GM23338 (cell line): ENCODE measurements at regions not wholly inside any gene's neighbourhood (a gene's known extent, or its start where the extent isn't known, plus 50 kb on each side); places are given as distances from the start of the nearest gene placed in this dataset.

Experiments
- ATAC-seq: fragments of 200-7000 bp; cut with Tn5 transposase; 3 replicates; pipeline ENCODE4 v1.9.1; 2020
- DNase-seq: peaks from one replicate; pipeline ENCODE4 v3.0.0-alpha.2; 2015; ENCODE audit warnings: low spot score
- H2AFZ ChIP-seq: fragments of 200-600 bp; sonication (generic); 2 replicates; pipeline ENCODE4 v1.8.0; 2016; ENCODE audit warnings: antibody characterized with exemption, mild to moderate bottlenecking, moderate library complexity
- H3F3A ChIP-seq: fragments of 200-600 bp; sonication (generic); replicated peaks from 2 replicates; pipeline ENCODE4 v1.8.0; 2017; ENCODE audit warnings: antibody characterized with exemption, mixed run types, low read depth
- H3K27ac ChIP-seq: fragments of 200-600 bp; sonication (generic); 2 replicates; pipeline ENCODE4 v1.6.1; 2016; ENCODE audit warnings: low read depth
- H3K27me3 ChIP-seq: fragments of 200-600 bp; sonication (generic); 2 replicates; pipeline ENCODE4 v1.8.0; 2016; ENCODE audit warnings: mild to moderate bottlenecking, mixed run types, moderate library complexity; ENCODE audit not compliant: insufficient read depth
- H3K36me3 ChIP-seq: fragments of 200-600 bp; sonication (generic); 2 replicates; pipeline ENCODE4 v1.8.0; 2016; ENCODE audit warnings: mild to moderate bottlenecking; ENCODE audit not compliant: insufficient read depth
- H3K4me1 ChIP-seq: fragments of 200-600 bp; sonication (generic); 2 replicates; pipeline ENCODE4 v1.8.0; 2016; ENCODE audit warnings: mild to moderate bottlenecking, moderate library complexity; ENCODE audit not compliant: insufficient read depth
- H3K4me2 ChIP-seq: fragments of 200-600 bp; sonication (generic); 2 replicates; pipeline ENCODE4 v1.7.1; 2017; ENCODE audit warnings: mixed run types
- H3K4me3 ChIP-seq: fragments of 200-600 bp; sonication (generic); 2 replicates; pipeline ENCODE4 v1.6.1; 2016; ENCODE audit warnings: mixed run types
- H3K79me2 ChIP-seq: fragments of 200-600 bp; sonication (generic); replicated peaks from 2 replicates; pipeline ENCODE4 v1.8.0; 2017; ENCODE audit warnings: mild to moderate bottlenecking; ENCODE audit not compliant: insufficient read depth
- H3K9me2 ChIP-seq: fragments of 200-600 bp; sonication (generic); 2 replicates; pipeline ENCODE4 v1.8.0; 2017; ENCODE audit not compliant: insufficient read depth
- H4K20me1 ChIP-seq: fragments of 200-600 bp; sonication (generic); replicated peaks from 2 replicates; pipeline ENCODE4 v1.8.0; 2017; ENCODE audit warnings: mild to moderate bottlenecking; ENCODE audit not compliant: insufficient read depth
- H3K27ac Mint-ChIP-seq: 2 replicates; pipeline ENCODE4 v1.8.0; 2020; ENCODE audit warnings: inconsistent platforms, mild to moderate bottlenecking, moderate library complexity, mixed read lengths
- H3K27me3 Mint-ChIP-seq: 3 replicates; pipeline ENCODE4 v1.8.0; 2022; ENCODE audit warnings: low read depth, mild to moderate bottlenecking, moderate library complexity, mixed read lengths, inconsistent platforms; ENCODE audit not compliant: insufficient read depth, poor library complexity
- H3K36me3 Mint-ChIP-seq: 3 replicates; pipeline ENCODE4 v1.8.0; 2021; ENCODE audit warnings: low read depth, mild to moderate bottlenecking, inconsistent platforms, moderate library complexity, mixed read lengths
- H3K4me1 Mint-ChIP-seq: 3 replicates; pipeline ENCODE4 v1.8.0; 2020; ENCODE audit warnings: mild to moderate bottlenecking, inconsistent platforms, mixed read lengths
- H3K4me3 Mint-ChIP-seq: 3 replicates; pipeline ENCODE4 v1.8.0; 2021; ENCODE audit warnings: moderate library complexity, mild to moderate bottlenecking, inconsistent platforms, mixed read lengths
- H3K9me3 Mint-ChIP-seq: 3 replicates; pipeline ENCODE4 v1.8.0; 2020; ENCODE audit warnings: moderate library complexity, mild to moderate bottlenecking, inconsistent platforms, mixed read lengths
- CREB1 ChIP-seq: fragments of 250-450 bp; sonication (Bioruptor Pico); IDR thresholded peaks from 2 replicates; pipeline ENCODE4 v1.5.0; 2020; ENCODE audit warnings: low read depth, mild to moderate bottlenecking, moderate library complexity
- EZH2 ChIP-seq: fragments of 200-600 bp; sonication (generic); IDR thresholded peaks from one replicate; pipeline ENCODE4 v1.8.0; 2017; ENCODE audit warnings: antibody characterized with exemption, mild to moderate bottlenecking, low read depth; ENCODE audit not compliant: unreplicated experiment
- EZH2phosphoT487 ChIP-seq: fragments of 200-600 bp; sonication (generic); IDR thresholded peaks from one replicate; pipeline ENCODE4 v1.8.1; 2018; ENCODE audit warnings: antibody characterized with exemption; ENCODE audit not compliant: unreplicated experiment
- JUNB ChIP-seq: IDR thresholded peaks from one replicate; pipeline ENCODE4 v1.6.1; 2016; ENCODE audit warnings: antibody characterized with exemption; ENCODE audit not compliant: unreplicated experiment
- NANOG ChIP-seq: IDR thresholded peaks from 2 replicates; pipeline ENCODE4 v1.6.1; 2016; ENCODE audit warnings: antibody characterized with exemption, borderline replicate concordance
- POLR2AphosphoS5 ChIP-seq: IDR thresholded peaks from 2 replicates; pipeline ENCODE4 v1.6.1; 2016; ENCODE audit warnings: antibody characterized with exemption, low read depth
- STAT1 ChIP-seq: IDR thresholded peaks from one replicate; pipeline ENCODE4 v1.6.1; 2016; ENCODE audit warnings: antibody characterized with exemption; ENCODE audit not compliant: unreplicated experiment
- ZNF331 ChIP-seq: fragments of 250-450 bp; sonication (Bioruptor Pico); IDR thresholded peaks from 2 replicates; pipeline ENCODE4 v1.5.0; 2020; ENCODE audit warnings: low read depth, mild to moderate bottlenecking, moderate library complexity
- TF ChIP-seq, protein P1 (sequence below): IDR thresholded peaks from 2 replicates; pipeline ENCODE4 v1.6.1; 2016; ENCODE audit warnings: antibody characterized with exemption
- TF ChIP-seq, protein P2 (sequence below): fragments of 250-450 bp; sonication (Bioruptor Pico); IDR thresholded peaks from 2 replicates; pipeline ENCODE4 v1.5.0; 2020; ENCODE audit warnings: mild to moderate bottlenecking, moderate library complexity
- TF ChIP-seq, protein P3 (sequence below), 2 experiments: fragments of 200-600 bp in 1 of 2; sonication (generic) in 1 of 2; conservative IDR thresholded peaks; 2 replicates each; pipeline versions ENCODE4 v1.5.1 to v1.6.1; 2016 to 2017; ENCODE audit warnings: antibody characterized with exemption in 2 of 2, low read depth in 2 of 2, mild to moderate bottlenecking in 2 of 2, moderate library complexity in 1 of 2

DNA sequence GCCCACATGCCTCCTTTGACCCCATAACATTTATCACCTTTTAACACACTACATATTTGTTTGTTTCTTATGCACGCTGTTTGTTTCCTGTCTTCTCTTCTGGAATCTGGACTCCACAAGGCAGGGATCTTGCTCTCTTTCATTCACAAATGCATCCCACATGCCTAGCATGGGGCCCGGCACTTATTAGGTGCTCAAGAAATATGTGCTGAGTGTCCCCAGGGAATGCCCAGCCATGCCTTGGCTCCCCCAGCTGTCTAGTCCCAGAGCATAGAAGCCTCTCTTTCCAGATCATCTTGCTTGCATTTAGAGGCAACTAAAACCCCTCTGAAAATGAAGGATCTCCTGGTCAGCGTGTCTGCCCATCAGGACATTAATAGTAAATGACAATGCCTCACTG lies 283.7 kb downstream of the CBLN1 start:
- H3K36me3 Mint-ChIP-seq, result no peaks in the 10 kb centered on the region
- H3K4me1 ChIP-seq, result peaks cover 6% of the 10 kb centered on the region; the same call in 1 of the 2 replicates
- peaks cover 18% of the 10 kb centered on the region for H3K4me1 Mint-ChIP-seq
- TF ChIP-seq STAT1, result no peak
- no peak for TF ChIP-seq ZNF331 (CRISPR knock-in tag)
- TF ChIP-seq, protein P1, sequence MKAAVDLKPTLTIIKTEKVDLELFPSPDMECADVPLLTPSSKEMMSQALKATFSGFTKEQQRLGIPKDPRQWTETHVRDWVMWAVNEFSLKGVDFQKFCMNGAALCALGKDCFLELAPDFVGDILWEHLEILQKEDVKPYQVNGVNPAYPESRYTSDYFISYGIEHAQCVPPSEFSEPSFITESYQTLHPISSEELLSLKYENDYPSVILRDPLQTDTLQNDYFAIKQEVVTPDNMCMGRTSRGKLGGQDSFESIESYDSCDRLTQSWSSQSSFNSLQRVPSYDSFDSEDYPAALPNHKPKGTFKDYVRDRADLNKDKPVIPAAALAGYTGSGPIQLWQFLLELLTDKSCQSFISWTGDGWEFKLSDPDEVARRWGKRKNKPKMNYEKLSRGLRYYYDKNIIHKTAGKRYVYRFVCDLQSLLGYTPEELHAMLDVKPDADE, result no peak
- TF ChIP-seq EZH2phosphoT487, result no peak
- no peak for TF ChIP-seq CREB1
- TF ChIP-seq, protein P2, sequence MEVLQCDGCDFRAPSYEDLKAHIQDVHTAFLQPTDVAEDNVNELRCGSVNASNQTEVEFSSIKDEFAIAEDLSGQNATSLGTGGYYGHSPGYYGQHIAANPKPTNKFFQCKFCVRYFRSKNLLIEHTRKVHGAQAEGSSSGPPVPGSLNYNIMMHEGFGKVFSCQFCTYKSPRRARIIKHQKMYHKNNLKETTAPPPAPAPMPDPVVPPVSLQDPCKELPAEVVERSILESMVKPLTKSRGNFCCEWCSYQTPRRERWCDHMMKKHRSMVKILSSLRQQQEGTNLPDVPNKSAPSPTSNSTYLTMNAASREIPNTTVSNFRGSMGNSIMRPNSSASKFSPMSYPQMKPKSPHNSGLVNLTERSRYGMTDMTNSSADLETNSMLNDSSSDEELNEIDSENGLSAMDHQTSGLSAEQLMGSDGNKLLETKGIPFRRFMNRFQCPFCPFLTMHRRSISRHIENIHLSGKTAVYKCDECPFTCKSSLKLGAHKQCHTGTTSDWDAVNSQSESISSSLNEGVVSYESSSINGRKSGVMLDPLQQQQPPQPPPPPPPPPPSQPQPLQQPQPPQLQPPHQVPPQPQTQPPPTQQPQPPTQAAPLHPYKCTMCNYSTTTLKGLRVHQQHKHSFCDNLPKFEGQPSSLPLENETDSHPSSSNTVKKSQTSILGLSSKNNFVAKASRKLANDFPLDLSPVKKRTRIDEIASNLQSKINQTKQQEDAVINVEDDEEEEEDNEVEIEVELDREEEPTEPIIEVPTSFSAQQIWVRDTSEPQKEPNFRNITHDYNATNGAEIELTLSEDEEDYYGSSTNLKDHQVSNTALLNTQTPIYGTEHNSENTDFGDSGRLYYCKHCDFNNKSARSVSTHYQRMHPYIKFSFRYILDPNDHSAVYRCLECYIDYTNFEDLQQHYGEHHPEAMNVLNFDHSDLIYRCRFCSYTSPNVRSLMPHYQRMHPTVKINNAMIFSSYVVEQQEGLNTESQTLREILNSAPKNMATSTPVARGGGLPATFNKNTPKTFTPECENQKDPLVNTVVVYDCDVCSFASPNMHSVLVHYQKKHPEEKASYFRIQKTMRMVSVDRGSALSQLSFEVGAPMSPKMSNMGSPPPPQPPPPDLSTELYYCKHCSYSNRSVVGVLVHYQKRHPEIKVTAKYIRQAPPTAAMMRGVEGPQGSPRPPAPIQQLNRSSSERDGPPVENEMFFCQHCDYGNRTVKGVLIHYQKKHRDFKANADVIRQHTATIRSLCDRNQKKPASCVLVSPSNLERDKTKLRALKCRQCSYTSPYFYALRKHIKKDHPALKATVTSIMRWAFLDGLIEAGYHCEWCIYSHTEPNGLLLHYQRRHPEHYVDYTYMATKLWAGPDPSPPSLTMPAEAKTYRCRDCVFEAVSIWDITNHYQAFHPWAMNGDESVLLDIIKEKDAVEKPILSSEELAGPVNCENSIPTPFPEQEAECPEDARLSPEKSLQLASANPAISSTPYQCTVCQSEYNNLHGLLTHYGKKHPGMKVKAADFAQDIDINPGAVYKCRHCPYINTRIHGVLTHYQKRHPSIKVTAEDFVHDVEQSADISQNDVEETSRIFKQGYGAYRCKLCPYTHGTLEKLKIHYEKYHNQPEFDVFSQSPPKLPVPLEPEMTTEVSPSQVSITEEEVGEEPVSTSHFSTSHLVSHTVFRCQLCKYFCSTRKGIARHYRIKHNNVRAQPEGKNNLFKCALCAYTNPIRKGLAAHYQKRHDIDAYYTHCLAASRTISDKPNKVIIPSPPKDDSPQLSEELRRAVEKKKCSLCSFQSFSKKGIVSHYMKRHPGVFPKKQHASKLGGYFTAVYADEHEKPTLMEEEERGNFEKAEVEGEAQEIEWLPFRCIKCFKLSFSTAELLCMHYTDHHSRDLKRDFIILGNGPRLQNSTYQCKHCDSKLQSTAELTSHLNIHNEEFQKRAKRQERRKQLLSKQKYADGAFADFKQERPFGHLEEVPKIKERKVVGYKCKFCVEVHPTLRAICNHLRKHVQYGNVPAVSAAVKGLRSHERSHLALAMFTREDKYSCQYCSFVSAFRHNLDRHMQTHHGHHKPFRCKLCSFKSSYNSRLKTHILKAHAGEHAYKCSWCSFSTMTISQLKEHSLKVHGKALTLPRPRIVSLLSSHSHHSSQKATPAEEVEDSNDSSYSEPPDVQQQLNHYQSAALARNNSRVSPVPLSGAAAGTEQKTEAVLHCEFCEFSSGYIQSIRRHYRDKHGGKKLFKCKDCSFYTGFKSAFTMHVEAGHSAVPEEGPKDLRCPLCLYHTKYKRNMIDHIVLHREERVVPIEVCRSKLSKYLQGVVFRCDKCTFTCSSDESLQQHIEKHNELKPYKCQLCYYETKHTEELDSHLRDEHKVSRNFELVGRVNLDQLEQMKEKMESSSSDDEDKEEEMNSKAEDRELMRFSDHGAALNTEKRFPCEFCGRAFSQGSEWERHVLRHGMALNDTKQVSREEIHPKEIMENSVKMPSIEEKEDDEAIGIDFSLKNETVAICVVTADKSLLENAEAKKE (CRISPR knock-in tag), result no peak
- TF ChIP-seq EZH2, result no peak
- no peak for TF ChIP-seq NANOG
- no peak for TF ChIP-seq JUNB
- TF ChIP-seq, protein P3, sequence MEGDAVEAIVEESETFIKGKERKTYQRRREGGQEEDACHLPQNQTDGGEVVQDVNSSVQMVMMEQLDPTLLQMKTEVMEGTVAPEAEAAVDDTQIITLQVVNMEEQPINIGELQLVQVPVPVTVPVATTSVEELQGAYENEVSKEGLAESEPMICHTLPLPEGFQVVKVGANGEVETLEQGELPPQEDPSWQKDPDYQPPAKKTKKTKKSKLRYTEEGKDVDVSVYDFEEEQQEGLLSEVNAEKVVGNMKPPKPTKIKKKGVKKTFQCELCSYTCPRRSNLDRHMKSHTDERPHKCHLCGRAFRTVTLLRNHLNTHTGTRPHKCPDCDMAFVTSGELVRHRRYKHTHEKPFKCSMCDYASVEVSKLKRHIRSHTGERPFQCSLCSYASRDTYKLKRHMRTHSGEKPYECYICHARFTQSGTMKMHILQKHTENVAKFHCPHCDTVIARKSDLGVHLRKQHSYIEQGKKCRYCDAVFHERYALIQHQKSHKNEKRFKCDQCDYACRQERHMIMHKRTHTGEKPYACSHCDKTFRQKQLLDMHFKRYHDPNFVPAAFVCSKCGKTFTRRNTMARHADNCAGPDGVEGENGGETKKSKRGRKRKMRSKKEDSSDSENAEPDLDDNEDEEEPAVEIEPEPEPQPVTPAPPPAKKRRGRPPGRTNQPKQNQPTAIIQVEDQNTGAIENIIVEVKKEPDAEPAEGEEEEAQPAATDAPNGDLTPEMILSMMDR (conservative IDR thresholded peaks at IDR 0.05; ENCODE audit: low read depth in 2 of 2), result no peak
- no peak for TF ChIP-seq POLR2AphosphoS5
- H3K9me3 Mint-ChIP-seq, result no peaks in the 10 kb centered on the region
- ATAC-seq (no peak), DNase-seq (no peak)
- no peaks in the 10 kb centered on the region for H3K36me3 ChIP-seq
- H3K27ac Mint-ChIP-seq, result no peak overlapping the region; the same call in 1 of the 2 replicates
- H3F3A ChIP-seq, result no peaks in the 10 kb centered on the region
- H3K27me3 Mint-ChIP-seq, result peaks cover 2% of the 10 kb centered on the region
- H3K4me3 Mint-ChIP-seq, result no peak overlapping the region
- no peaks in the 10 kb centered on the region for H3K79me2 ChIP-seq
- no peaks in the 10 kb centered on the region for H4K20me1 ChIP-seq
- no peaks in the 10 kb centered on the region for H3K9me2 ChIP-seq
- no peaks in the 10 kb centered on the region for H3K27me3 ChIP-seq
- H3K27ac ChIP-seq, result no peak overlapping the region
- no peak overlapping the region for H3K4me2 ChIP-seq
- H3K4me3 ChIP-seq, result no peak overlapping the region
- 0 out of 2 replicates have a peak overlapping the region, but pooled peaks have one; percentile 38 for H2AFZ ChIP-seq
